DOHH2 (cell line): ENCODE measurements at regions not wholly inside any gene's neighbourhood (a gene's known extent, or its start where the extent isn't known, plus 50 kb on each side); places are given as distances from the start of the nearest gene placed in this dataset.

ENCODE experiments used
- CTCF ChIP-seq: fragments of 200-600 bp; sonication (generic); IDR thresholded peaks from one replicate; pipeline ENCODE4 v1.5.1; 2014; ENCODE audit warnings: antibody characterized with exemption, mild to moderate bottlenecking, low read depth, low read length; ENCODE audit not compliant: poor library complexity, severe bottlenecking
- EZH2phosphoT487 ChIP-seq: fragments of 200-600 bp; sonication (generic); IDR thresholded peaks from 2 replicates; pipeline ENCODE4 v1.6.1; 2017; ENCODE audit warnings: borderline replicate concordance, mild to moderate bottlenecking, antibody characterized with exemption, low read length, moderate library complexity, mixed read lengths

- TF ChIP-seq CTCF (no peak), EZH2phosphoT487 (no peak)
These were observed 53.9 kb upstream of the ECI2 start for GRCh38 chr6:4189249-4189648.
